ENCODE measurements at regions not wholly inside any gene's neighbourhood (a gene's known extent, or its start where the extent isn't known, plus 50 kb on each side); places are given as distances from the start of the nearest gene placed in this dataset.

GRCh38 chr18:32612651-32613050 lies 142.0 kb upstream of the GAREM1 start:
- TF ChIP-seq CTCF (conservative IDR thresholded peaks at IDR 0.05) (no peak), ZFX (IDR thresholded peaks at IDR 0.05) (no peak)

Measured in C4-2B (cell line).